Astrocyte of the cerebellum (primary cell): ENCODE measurements at regions not wholly inside any gene's neighbourhood (a gene's known extent, or its start where the extent isn't known, plus 50 kb on each side); places are given as distances from the start of the nearest gene placed in this dataset.

Source experiments
- DNase-seq: peaks from one replicate; pipeline ENCODE4 v3.0.0-alpha.2; 2011; ENCODE audit warnings: low read depth
- H3K4me3 ChIP-seq: 2 replicates; pipeline ENCODE4 v1.5.1; 2011; ENCODE audit warnings: mild to moderate bottlenecking, low read depth, low read length, moderate library complexity
- CTCF ChIP-seq: IDR thresholded peaks from 2 replicates; pipeline ENCODE4 v1.5.1; 2012; ENCODE audit warnings: low read length, low read depth, moderate library complexity, mild to moderate bottlenecking; ENCODE audit errors: missing control alignments
- in situ Hi-C: cut with HindIII; loops from 2 replicates; pipeline ENCODE4 v1.10.0; 2017; ENCODE audit warnings: low sequenced_read_pairs

DNA sequence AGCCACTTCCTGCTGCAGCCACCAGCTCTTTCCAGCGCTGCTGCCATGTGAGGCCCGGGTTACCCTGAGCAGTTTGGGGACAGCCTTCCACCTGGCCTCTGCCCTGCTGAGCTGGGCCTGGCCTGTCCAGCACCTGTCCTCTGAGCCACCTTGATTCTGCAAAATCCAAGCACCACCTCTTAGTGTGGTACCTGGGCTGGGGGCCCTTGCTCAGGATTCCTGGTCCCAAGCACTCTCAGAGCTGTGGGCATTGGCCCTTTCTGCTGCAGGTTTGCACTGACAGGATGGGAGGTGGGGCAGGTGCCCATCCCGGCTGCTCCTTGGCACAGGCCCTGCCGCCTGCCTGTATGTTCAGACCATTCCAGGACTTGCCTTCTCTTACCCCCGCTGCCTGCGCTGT lies 309.2 kb upstream of the IRX4 start:
- no peak overlapping the region for H3K4me3 ChIP-seq
- no peak for TF ChIP-seq CTCF
- in situ Hi-C loops, result no loop called here
- DNase-seq, result no peak

DNA sequence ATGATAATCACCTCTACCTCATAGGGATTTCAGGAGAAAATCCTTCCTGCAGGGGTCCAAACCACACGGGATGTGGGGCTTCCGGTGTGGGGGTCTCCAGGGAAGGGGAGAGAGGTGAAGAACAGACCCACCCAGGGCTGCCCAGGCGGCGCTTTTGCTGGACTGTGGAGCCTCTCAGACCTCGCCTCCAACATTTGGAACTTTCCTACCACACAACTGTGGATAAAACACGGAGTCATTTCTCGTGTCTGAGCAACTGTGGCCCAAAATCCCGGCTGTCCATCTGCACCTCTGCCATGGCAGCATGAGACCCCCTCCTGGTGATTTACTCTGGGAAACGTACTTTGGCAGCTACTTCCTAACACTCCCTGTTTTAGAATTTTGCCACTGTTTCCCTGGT lies 307.8 kb upstream of the IRX4 start:
- no peak overlapping the region for H3K4me3 ChIP-seq
- TF ChIP-seq CTCF, result no peak
- no peak for DNase-seq
- in situ Hi-C loops, result no loop called here

GRCh38 chr5:2188661-2189060 lies 305.9 kb upstream of the IRX4 start:
- no peak for TF ChIP-seq CTCF
- no peak overlapping the region for H3K4me3 ChIP-seq
- in situ Hi-C loops, result no loop called here
- no peak for DNase-seq

- no peak for TF ChIP-seq CTCF
- in situ Hi-C loops, result no loop called here
These were observed 305.4 kb upstream of the IRX4 start for GRCh38 chr5:2188137-2188536.

GRCh38 chr5:2187687-2188086 lies 305.0 kb upstream of the IRX4 start:
- in situ Hi-C loops, result no loop called here
- no peak for TF ChIP-seq CTCF
- H3K4me3 ChIP-seq, result no peak overlapping the region

More at GRCh38 chr5:2188137-2188536, 305.4 kb upstream of the IRX4 start:
- DNase-seq, result no peak
- H3K4me3 ChIP-seq, result no peak overlapping the region

DNA sequence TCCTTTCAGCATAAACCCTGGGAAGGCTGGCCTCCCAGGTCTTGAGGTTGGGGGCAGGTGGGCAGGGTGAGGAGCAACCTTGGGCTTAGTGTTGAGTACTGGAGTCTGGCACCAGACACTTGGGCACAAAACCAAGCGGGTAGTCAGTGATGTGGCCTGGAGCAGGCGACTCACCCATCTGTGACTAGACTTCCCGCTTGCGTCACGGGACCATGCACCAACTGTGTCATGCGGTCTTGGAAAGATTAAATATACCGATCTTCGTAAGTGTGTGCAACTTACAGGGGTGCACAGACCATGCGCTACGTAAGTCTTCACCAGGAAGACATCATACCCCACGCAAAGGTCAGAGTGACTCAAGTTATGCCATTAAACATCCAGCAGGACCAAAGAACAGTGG lies 304.4 kb upstream of the IRX4 start:
- no peak for TF ChIP-seq CTCF
- no peak overlapping the region for H3K4me3 ChIP-seq
- DNase-seq, result no peak
- in situ Hi-C loops, result no loop called here

More at GRCh38 chr5:2187687-2188086, 305.0 kb upstream of the IRX4 start:
- DNase-seq, result no peak
